Sigmoid colon (tissue), 6 donors: ENCODE measurements at regions not wholly inside any gene's neighbourhood (a gene's known extent, or its start where the extent isn't known, plus 50 kb on each side); places are given as distances from the start of the nearest gene placed in this dataset.

Experiments used
- DNase-seq: peaks from one replicate; pipeline ENCODE4 v3.0.0-alpha.2; 2019
- H3K27ac ChIP-seq, 4 donors: fragments of 200-600 bp; sonication (generic); one replicate each; pipeline ENCODE4 v1.5.1; 2016 to 2019; ENCODE audit warnings: mild to moderate bottlenecking in 1 of 4
- H3K27me3 ChIP-seq, 3 donors: fragments of 200-600 bp; sonication (generic); one replicate each; pipeline ENCODE4 v1.5.1; 2019; ENCODE audit warnings: mild to moderate bottlenecking in 1 of 3
- H3K36me3 ChIP-seq, 4 donors: fragments of 200-600 bp; sonication (generic); one replicate each; pipeline ENCODE4 v1.5.1; 2016 to 2019
- H3K4me1 ChIP-seq, 4 donors: fragments of 200-600 bp; sonication (generic); one replicate each; pipeline ENCODE4 v1.5.1; 2017 to 2019
- H3K4me3 ChIP-seq, 4 donors: fragments of 200-600 bp; sonication (generic); one replicate each; pipeline ENCODE4 v1.5.1; 2017 to 2019; ENCODE audit warnings: mild to moderate bottlenecking in 2 of 4, moderate library complexity in 1 of 4
- H3K9me3 ChIP-seq, 4 donors: fragments of 200-600 bp in 3 of 4; sonication (generic) in 3 of 4; one replicate each; pipeline versions ENCODE4 v1.5.1 to v1.6.1; 2013 to 2019
- CTCF ChIP-seq, 4 experiments: fragments of 450-650 bp in 3 of 4; fragments of 200-600 bp in 1 of 4; IDR thresholded peaks; one replicate each; pipeline ENCODE4 v1.5.1; 2016 to 2019; ENCODE audit warnings: antibody characterized with exemption in 4 of 4, mild to moderate bottlenecking in 3 of 4, moderate library complexity in 2 of 4
- EP300 ChIP-seq, 4 donors: sonication (generic); formaldehyde crosslinking; IDR thresholded peaks; one replicate each; pipeline ENCODE4 v1.6.1; 2017; ENCODE audit warnings: antibody characterized with exemption in 4 of 4
- POLR2A ChIP-seq, 2 donors: fragments of 450-650 bp; IDR thresholded peaks; one replicate each; pipeline ENCODE4 v1.6.1; 2016; ENCODE audit warnings: antibody characterized with exemption in 2 of 2, mild to moderate bottlenecking in 2 of 2, moderate library complexity in 2 of 2
- POLR2AphosphoS5 ChIP-seq, 4 donors: sonication (generic); formaldehyde crosslinking; IDR thresholded peaks; one replicate each; pipeline ENCODE4 v1.6.1; 2017; ENCODE audit warnings: antibody characterized with exemption in 4 of 4
- WGBS, 2 donors: extraction: QIAGEN DNeasy Blood & Tissue Kit; methylation state at CpG; one replicate each; pipeline ENCODE4 v1.1.7; 2013; 5-methylcytosine and 5-hydroxymethylcytosine counted together
- intact Hi-C: fragments of 100-400 bp; cut with DNase I; formaldehyde crosslinking; loops from one replicate; pipeline ENCODE4 v1.15.1; 2023
- donor health status: healthy with polysubstance abuse.
- donor health status: healthy.

GRCh38 chr10:32159264-32159663, 103.0 kb upstream of the KIF5B start:
- intact Hi-C loops: no loop called here
- WGBS, 2 donors: 56 to 79% methylated on average over 7 of the region's 7 CpGs
- no peak overlapping the region for H3K27ac ChIP-seq
- no peak for TF ChIP-seq CTCF (IDR thresholded peaks at IDR 0.05)
- no peak for TF ChIP-seq EP300 (IDR thresholded peaks at IDR 0.05)
- TF ChIP-seq POLR2AphosphoS5 (IDR thresholded peaks at IDR 0.05): no peak
- no peak for TF ChIP-seq POLR2A (IDR thresholded peaks at IDR 0.05)
- H3K4me3 ChIP-seq: no peak overlapping the region
- no peak for DNase-seq
- H3K4me1 ChIP-seq: no peaks in the 10 kb centered on the region
- no peaks in the 10 kb centered on the region for H3K36me3 ChIP-seq
- peaks cover 0 to 4% (median 0%) of the 10 kb centered on the region in 4 donors for H3K9me3 ChIP-seq
- no peaks in the 10 kb centered on the region for H3K27me3 ChIP-seq

GRCh38 chr10:32156031-32156495, 99.8 kb upstream of the KIF5B start:
- H3K9me3 ChIP-seq: peaks cover 0 to 4% (median 2%) of the 10 kb centered on the region in 4 donors
- no peak overlapping the region for H3K4me3 ChIP-seq
- no peak for DNase-seq
- TF ChIP-seq POLR2A (IDR thresholded peaks at IDR 0.05) (no peak), POLR2AphosphoS5 (IDR thresholded peaks at IDR 0.05) (no peak), EP300 (IDR thresholded peaks at IDR 0.05) (no peak), CTCF (IDR thresholded peaks at IDR 0.05) (no peak)
- H3K4me1 ChIP-seq: no peaks in the 10 kb centered on the region
- intact Hi-C loops: no loop called here
- H3K27me3 ChIP-seq: no peaks in the 10 kb centered on the region
- H3K36me3 ChIP-seq: no peaks in the 10 kb centered on the region
- WGBS, 2 donors: 62 to 78% methylated on average over 4 of the region's 4 CpGs
- H3K27ac ChIP-seq: no peak overlapping the region

- Histone ChIP-seq H3K27ac (no peak overlapping the region), H3K9me3 (peaks cover 0 to 4% (median 2%) of the 10 kb centered on the region in 4 donors), H3K4me1 (peaks cover 0 to 1% (median 0%) of the 10 kb centered on the region in 4 donors), H3K4me3 (no peak overlapping the region), H3K27me3 (no peaks in the 10 kb centered on the region), H3K36me3 (no peaks in the 10 kb centered on the region)
- no peak for DNase-seq
- WGBS, 2 donors: 80 to 88% methylated on average over 2 of the region's 2 CpGs
- TF ChIP-seq POLR2AphosphoS5 (IDR thresholded peaks at IDR 0.05) (no peak), EP300 (IDR thresholded peaks at IDR 0.05) (no peak), CTCF (IDR thresholded peaks at IDR 0.05) (no peak), POLR2A (IDR thresholded peaks at IDR 0.05) (no peak)
- intact Hi-C loops: no loop called here
Observed at GRCh38 chr10:32155075-32155516, 98.9 kb upstream of the KIF5B start.

DNA sequence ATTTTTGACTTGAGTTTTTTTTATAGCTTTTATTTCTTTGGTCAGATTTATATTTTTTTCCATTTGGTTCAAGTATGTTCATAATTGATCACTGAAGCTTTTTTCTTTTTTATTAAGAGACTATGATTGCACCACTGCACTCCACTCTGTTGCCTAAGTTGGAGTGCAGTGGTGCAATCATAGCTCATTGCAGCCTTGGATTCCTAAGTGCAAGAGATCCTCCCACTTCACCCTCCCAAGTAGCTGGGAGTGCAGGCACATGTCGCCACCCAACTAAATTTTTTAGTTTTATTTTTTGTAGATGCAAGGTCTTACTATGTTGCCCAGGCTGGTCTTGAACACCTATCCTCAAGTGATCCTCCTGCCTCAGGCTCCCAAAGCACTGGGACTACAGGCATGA, 97.7 kb upstream of the KIF5B start:
- Histone ChIP-seq H3K36me3 (no peaks in the 10 kb centered on the region), H3K4me1 (peaks cover 0 to 13% (median 10%) of the 10 kb centered on the region in 4 donors), H3K4me3 (no peak overlapping the region), H3K27ac (no peak overlapping the region), H3K9me3 (peaks cover 0 to 4% (median 2%) of the 10 kb centered on the region in 4 donors), H3K27me3 (no peaks in the 10 kb centered on the region)
- intact Hi-C loops: no loop called here
- 91 to 98% methylated on average over 1 of the region's 1 CpG for WGBS, 2 donors
- DNase-seq: no peak
- TF ChIP-seq CTCF (IDR thresholded peaks at IDR 0.05): no peak
- no peak for TF ChIP-seq POLR2A (IDR thresholded peaks at IDR 0.05)
- TF ChIP-seq EP300 (IDR thresholded peaks at IDR 0.05): no peak
- TF ChIP-seq POLR2AphosphoS5 (IDR thresholded peaks at IDR 0.05): no peak

DNA sequence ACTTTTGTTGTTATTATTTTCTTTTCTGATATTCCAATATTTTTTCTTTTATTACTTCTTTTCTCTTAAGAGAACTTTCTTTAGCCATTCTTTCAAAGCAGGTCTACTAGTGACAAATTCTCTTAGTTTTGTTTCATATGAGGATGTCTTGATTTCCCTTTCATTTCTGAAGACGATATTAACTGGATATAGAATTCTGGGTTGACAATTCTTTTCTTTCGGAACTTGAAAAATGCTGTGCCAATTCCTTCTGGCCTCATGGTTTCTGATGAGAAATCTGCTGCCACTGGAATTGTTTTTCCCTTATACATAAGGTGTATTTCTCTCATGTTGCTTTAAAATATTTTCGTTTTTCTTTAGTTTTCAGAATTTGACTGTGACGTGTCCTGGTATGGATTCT, 97.0 kb upstream of the KIF5B start:
- H3K9me3 ChIP-seq: peaks cover 0 to 4% (median 2%) of the 10 kb centered on the region in 4 donors
- H3K4me3 ChIP-seq: no peak overlapping the region
- H3K36me3 ChIP-seq: no peaks in the 10 kb centered on the region
- intact Hi-C loops: no loop called here
- H3K4me1 ChIP-seq: peaks cover 0 to 16% (median 14%) of the 10 kb centered on the region in 4 donors
- H3K27ac ChIP-seq: no peak overlapping the region
- 82 to 86% methylated on average over 4 of the region's 4 CpGs for WGBS, 2 donors
- H3K27me3 ChIP-seq: no peaks in the 10 kb centered on the region
- TF ChIP-seq CTCF (IDR thresholded peaks at IDR 0.05): no peak
- TF ChIP-seq POLR2AphosphoS5 (IDR thresholded peaks at IDR 0.05): no peak
- TF ChIP-seq POLR2A (IDR thresholded peaks at IDR 0.05): no peak
- TF ChIP-seq EP300 (IDR thresholded peaks at IDR 0.05): no peak
- DNase-seq: no peak
